Muscle layer of duodenum (tissue), 2 donors: ENCODE measurements at regions not wholly inside any gene's neighbourhood (a gene's known extent, or its start where the extent isn't known, plus 50 kb on each side); places are given as distances from the start of the nearest gene placed in this dataset.
"Not testable (repeated sequence)": the region's sequence is repeated elsewhere in the genome, so short reads cannot be mapped to it uniquely, and the experiment has no call there.

Experiments
- H3K27ac ChIP-seq: one replicate; pipeline ENCODE4 v1.7.0; 2013; ENCODE audit warnings: mild to moderate bottlenecking, low read length
- H3K27me3 ChIP-seq: one replicate; pipeline ENCODE4 v1.7.0; 2013; ENCODE audit warnings: low read depth, mild to moderate bottlenecking, control low read depth, low read length
- H3K36me3 ChIP-seq, 2 donors: one replicate each; pipeline ENCODE4 v1.7.0; 2013; ENCODE audit warnings: low read length in 2 of 2, control low read depth in 1 of 2, mild to moderate bottlenecking in 1 of 2; ENCODE audit not compliant: insufficient read depth in 2 of 2, control insufficient read depth in 1 of 2
- H3K4me1 ChIP-seq, 2 donors: one replicate each; pipeline ENCODE4 v1.7.0; 2013; ENCODE audit warnings: low read length in 2 of 2, mild to moderate bottlenecking in 2 of 2, control low read depth in 1 of 2, moderate library complexity in 1 of 2; ENCODE audit not compliant: insufficient read depth in 2 of 2, control insufficient read depth in 1 of 2
- H3K4me3 ChIP-seq, 2 donors: one replicate each; pipeline ENCODE4 v1.7.0; 2013; ENCODE audit warnings: low read length in 2 of 2, low read depth in 1 of 2, mild to moderate bottlenecking in 1 of 2
- H3K9me3 ChIP-seq, 2 donors: one replicate each; pipeline ENCODE4 v1.7.0; 2013; ENCODE audit warnings: low read length in 2 of 2, control low read depth in 1 of 2, mild to moderate bottlenecking in 1 of 2; ENCODE audit not compliant: control insufficient read depth in 1 of 2
- donor health status: healthy.

DNA sequence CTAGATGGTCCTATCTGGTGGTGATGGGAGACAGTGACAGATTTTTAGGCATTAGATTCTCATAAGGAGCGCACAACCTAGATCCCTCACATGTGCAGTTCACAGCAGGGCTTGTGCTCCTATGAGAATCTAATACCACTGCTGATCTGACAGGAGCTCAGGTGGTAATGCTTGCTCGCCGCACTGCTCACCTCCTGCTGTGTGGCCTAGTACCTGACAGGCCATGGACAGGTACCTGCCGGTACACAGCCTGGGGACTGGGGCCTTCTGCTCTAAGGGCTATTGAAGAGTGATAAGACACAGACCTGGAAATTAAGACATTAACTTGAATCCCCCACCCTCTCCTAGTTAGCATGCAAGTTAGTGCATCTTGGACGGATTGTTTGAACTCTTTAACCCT, 64.4 kb downstream of the KLRB1 start:
- not testable (repeated sequence) for H3K27ac ChIP-seq, H3K9me3 ChIP-seq, H3K27me3 ChIP-seq, H3K4me3 ChIP-seq, H3K4me1 ChIP-seq, H3K36me3 ChIP-seq

DNA sequence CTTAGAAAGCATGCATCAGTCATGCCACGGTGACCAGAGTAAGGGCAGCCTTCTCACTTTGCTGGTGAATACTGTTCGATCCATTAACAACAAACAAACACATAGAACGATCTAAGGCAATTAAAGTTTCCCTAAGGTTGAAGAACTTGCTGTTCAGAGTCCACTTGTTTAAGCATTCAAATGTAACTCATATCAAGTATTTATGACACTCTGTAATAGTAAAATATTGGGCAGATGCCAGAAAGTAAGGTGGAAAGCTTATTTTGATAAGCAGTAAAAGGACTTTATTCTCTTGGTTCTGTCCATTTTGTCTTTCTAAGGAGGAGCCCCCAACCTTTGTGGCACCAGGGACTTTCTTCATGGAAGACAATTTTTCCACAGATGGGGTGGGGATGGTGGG, 64.9 kb downstream of the KLRB1 start:
- H3K4me3 ChIP-seq, H3K9me3 ChIP-seq, H3K27me3 ChIP-seq, H3K4me1 ChIP-seq, H3K36me3 ChIP-seq, H3K27ac ChIP-seq: not testable (repeated sequence)

DNA sequence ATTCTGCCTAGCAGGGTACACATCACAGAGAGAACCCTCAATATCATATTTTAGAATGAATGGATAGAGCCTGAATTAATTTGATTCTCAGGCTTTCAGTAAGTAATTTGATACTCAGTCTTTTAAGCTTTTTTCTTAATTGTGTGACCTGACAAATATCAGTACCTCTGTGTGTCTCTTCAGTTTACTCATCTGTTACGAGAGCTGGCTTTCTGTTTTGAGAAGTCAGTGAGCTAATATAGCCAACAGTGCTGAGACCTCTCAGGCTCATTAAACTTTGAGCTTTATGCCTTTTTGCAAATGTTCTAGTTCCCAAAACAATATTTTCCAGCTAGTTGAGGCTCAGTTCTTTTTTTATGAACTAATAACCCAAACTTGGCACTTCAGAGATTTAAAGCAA, 91.8 kb downstream of the KLRB1 start:
- not testable (repeated sequence) for H3K4me3 ChIP-seq, H3K27ac ChIP-seq

DNA sequence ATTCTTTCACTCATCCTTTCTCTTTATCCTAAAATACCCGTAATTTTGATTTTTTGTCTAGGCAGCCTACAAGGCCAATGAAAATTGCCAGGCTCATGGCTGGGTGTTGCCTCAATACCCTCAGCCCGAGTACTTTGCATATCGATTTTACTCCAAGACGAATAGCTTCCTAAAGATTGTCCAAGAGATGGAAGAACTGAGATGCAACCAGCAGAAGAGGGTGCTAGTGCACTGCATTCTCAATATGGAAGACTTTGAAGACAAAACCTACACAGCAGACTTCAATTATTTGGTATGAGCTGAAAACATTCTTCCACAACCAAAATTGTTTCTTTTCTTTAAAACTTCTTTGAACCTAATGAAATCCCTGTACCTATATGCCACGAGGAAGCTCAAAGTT, 95.0 kb downstream of the KLRB1 start:
- H3K9me3 ChIP-seq, H3K27ac ChIP-seq, H3K27me3 ChIP-seq, H3K36me3 ChIP-seq, H3K4me3 ChIP-seq, H3K4me1 ChIP-seq: not testable (repeated sequence)

More for the DNA sequence above, 91.8 kb downstream of the KLRB1 start:
- H3K9me3 ChIP-seq, H3K36me3 ChIP-seq, H3K27me3 ChIP-seq, H3K4me1 ChIP-seq: not testable (repeated sequence)

DNA sequence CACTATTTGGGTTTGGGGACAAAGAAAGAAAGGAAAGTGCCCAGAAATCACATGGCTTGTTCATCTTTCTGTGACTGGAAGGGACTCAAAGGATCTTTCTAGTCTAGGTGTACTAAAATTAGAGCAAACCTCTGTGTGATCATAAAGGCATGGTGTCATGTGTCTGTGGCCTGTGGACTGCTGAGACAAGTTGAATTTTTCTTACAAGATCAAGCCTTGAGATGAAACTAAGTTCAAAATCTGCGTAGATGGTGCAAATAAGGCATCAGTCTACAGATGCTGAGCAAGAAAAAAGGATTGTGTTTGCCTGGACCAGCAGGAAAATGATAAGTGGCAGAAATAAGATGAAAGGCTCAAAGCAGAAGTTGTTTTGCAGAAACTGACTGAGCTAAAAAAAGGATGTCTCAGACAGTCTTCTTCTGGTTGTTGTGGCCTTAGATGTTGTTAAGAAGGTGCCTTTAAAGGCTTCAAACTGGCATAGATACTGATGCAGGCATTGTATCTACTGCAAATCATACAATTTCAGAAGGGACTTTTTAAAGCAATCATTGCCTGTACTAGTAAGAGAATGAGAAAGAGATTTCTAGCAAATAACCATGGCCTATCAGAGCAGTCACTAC, 97.2 kb downstream of the KLRB1 start:
- not testable (repeated sequence) for H3K4me1 ChIP-seq, H3K27ac ChIP-seq, H3K36me3 ChIP-seq, H3K27me3 ChIP-seq, H3K9me3 ChIP-seq, H3K4me3 ChIP-seq

DNA sequence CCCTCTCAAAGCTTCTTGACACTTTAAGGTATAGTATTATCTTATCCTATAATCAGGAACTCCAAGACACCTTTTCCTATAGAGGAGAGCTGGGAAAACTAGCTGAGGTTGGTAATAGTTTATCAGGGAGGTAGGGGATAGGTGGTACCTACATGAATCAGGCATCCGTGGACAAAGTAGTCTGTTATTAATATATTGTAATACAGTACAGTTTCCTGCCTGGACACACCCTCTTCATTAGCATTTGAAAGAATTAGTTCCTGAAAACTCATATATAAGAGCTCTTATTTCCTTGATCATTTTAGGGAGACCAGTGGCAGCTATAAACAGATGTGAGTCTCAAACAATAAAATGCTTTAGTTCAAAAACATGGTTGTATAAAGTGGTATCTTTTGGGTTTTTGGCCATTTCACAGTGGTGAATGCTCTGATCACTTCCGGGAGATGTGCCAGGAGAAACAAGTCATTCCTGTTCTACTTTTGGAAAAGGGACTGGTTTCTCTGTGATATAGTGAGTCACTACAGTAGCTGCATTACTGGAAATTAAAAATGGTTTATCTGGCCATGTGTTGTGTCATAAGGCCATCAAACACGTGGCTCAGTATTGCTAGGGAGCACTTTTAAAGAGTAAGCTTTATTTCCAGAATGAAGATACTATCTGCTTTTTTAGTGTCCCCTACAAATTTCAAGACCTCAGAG, 98.1 kb downstream of the KLRB1 start:
- Histone ChIP-seq H3K4me1 (no peaks in the 10 kb centered on the region), H3K36me3 (no peaks in the 10 kb centered on the region), H3K27ac (no peak overlapping the region), H3K9me3 (no peaks in the 10 kb centered on the region), H3K27me3 (no peaks in the 10 kb centered on the region), H3K4me3 (no peak overlapping the region)

DNA sequence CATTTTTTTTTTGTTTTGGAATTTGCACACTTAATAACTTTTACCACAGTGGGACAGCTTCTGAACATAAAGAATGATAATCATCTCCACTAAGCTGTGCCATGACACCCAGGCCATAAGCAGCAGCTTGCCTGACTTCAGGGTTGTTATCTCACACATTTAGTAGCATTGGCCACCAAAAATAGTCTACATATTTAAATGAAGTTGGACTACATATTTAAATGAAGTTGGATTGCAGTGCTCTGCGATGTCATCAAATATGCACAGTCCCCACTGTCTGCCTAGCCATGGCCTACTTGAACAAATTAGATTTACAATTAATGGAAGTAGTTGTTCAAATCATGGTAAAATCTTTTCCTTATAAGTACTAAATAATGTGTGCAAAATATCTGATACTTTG, 101.0 kb downstream of the KLRB1 start:
- H3K4me1 ChIP-seq = no peaks in the 10 kb centered on the region
- H3K4me3 ChIP-seq = no peak overlapping the region
- no peaks in the 10 kb centered on the region for H3K36me3 ChIP-seq
- H3K27ac ChIP-seq = no peak overlapping the region
- H3K27me3 ChIP-seq = no peaks in the 10 kb centered on the region
- H3K9me3 ChIP-seq = no peaks in the 10 kb centered on the region

DNA sequence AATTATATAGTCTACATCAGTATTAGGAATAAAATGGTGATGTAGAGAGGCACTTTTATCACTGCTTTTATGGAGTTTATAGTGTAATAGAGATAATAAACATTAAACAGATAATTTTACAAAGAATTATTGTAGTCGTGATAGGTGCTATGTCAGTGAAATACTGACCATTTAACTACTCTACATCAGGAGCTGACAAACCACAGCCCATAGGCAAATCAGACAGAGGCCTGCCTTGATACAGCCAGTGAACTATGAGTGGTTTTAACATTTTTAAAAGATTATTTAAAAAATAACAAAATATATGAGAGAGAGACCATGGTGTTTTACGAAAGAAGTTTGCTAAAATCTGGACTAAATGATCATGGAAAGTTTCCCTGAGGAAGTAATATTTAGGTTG, 104.3 kb downstream of the KLRB1 start:
- not testable (repeated sequence) for H3K27ac ChIP-seq, H3K36me3 ChIP-seq, H3K9me3 ChIP-seq, H3K4me3 ChIP-seq, H3K4me1 ChIP-seq, H3K27me3 ChIP-seq

DNA sequence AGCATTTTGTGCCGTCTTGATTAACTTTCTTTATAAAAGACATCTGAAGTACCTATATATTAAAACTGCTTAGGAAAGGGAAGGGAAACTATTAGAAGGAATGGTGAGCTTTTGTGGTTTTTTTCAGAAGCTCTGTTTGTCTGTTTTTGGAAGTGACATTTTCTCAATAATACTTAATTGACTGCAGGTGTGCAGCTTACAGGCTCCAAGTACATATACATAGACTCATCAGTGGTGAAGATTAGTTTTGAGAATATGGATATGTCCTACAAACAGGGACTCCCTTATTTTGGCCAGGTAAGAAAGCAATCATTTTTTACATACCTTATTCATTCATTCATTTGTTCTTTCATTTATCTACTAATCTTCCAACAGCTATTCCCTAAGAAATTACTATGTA, 104.9 kb downstream of the KLRB1 start:
- not testable (repeated sequence) for H3K27me3 ChIP-seq, H3K9me3 ChIP-seq

DNA sequence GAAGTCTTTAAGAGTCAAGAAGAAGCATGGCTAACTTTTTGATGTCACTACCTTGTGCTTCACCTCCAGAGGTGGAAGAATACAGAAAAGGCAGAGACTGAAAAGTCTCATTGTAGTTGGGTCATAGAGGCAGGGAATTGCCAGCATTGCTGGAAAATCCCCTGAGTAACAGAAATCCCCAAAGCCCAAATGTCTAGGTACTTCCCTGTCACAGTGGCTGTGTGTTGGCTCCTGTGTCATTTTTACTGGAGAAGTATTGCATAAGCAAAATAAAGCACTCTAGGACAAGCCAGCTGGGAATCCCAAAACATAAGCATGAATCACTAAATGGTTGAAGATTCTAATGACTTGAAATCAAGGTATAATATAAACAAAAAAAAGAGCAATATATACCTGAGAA, 114.4 kb downstream of the KLRB1 start:
- not testable (repeated sequence) for H3K4me3 ChIP-seq, H3K4me1 ChIP-seq, H3K27me3 ChIP-seq, H3K36me3 ChIP-seq, H3K27ac ChIP-seq, H3K9me3 ChIP-seq

More for the DNA sequence above, 104.9 kb downstream of the KLRB1 start:
- not testable (repeated sequence) for H3K36me3 ChIP-seq, H3K4me1 ChIP-seq, H3K4me3 ChIP-seq, H3K27ac ChIP-seq

DNA sequence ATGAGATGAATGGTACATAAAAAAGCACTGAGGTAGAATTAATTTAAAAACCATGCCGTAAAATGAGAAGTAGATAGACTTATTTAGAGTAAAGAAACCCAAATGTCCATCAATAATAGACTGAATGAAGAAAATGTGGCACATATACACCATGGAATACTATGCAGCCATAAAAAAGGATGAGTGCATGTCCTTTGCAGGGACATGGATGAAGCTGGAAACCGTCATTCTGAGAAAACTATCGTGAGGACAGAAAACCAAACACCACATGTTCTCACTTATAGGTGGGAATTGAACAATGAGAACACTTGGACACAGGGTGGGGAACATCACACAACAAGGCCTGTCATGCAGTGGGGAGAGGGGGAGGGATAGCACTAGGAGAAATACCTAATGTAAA, 126.4 kb downstream of the KLRB1 start:
- not testable (repeated sequence) for H3K4me3 ChIP-seq, H3K4me1 ChIP-seq, H3K27ac ChIP-seq, H3K9me3 ChIP-seq, H3K27me3 ChIP-seq, H3K36me3 ChIP-seq

DNA sequence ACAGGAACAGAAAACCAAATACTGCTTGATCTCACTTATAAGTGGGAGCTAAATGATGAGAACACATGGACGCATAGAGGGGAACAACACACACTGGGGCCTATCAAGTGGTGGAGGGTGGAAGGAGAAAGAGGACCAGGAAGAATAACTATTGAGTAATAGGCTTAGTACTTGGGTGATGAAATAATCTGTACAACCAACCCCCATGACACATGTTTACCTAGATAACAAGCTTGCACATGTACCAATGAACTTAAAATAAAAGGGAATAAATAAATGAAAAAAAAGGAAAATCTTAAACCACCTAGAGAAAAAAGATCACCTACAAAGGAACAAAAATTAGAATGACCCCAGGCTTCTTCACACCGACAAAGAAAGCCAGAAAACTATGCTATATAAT, 133.5 kb downstream of the KLRB1 start:
- not testable (repeated sequence) for H3K4me3 ChIP-seq, H3K27me3 ChIP-seq, H3K36me3 ChIP-seq, H3K4me1 ChIP-seq, H3K27ac ChIP-seq, H3K9me3 ChIP-seq
